ENCODE measurements at regions not wholly inside any gene's neighbourhood (a gene's known extent, or its start where the extent isn't known, plus 50 kb on each side); places are given as distances from the start of the nearest gene placed in this dataset.

DNA sequence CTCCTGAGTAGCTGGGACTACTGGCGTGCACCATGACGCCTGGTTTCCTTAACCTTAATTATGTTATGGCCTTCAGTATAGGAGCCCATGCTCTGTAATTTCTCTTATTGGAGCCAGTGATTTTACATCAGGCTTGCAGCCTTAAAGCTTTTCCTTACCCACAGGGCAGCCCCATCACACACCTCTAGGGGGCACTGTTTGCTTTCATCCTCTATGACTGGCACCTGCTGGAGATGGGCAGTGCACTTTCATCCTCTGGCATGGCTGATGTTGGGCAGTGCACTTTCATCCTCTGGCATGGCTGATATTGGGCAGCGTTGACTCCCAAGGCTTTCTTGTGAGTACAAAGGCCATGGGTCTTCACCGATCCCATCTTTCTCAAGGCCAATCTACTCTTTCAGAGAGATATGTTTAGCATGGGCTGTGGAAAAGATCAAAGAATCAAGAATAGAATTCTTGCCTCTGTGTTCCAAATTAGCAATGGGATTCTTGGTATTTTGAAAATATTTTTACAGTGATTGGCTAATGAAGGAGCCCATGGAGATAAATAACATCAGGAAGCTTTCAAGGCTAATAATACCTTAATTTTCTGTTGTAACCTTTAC, 80.7 kb upstream of the MEX3C start:
- no peak overlapping the region for H3K4me3 Mint-ChIP-seq
- TF ChIP-seq, protein P1, sequence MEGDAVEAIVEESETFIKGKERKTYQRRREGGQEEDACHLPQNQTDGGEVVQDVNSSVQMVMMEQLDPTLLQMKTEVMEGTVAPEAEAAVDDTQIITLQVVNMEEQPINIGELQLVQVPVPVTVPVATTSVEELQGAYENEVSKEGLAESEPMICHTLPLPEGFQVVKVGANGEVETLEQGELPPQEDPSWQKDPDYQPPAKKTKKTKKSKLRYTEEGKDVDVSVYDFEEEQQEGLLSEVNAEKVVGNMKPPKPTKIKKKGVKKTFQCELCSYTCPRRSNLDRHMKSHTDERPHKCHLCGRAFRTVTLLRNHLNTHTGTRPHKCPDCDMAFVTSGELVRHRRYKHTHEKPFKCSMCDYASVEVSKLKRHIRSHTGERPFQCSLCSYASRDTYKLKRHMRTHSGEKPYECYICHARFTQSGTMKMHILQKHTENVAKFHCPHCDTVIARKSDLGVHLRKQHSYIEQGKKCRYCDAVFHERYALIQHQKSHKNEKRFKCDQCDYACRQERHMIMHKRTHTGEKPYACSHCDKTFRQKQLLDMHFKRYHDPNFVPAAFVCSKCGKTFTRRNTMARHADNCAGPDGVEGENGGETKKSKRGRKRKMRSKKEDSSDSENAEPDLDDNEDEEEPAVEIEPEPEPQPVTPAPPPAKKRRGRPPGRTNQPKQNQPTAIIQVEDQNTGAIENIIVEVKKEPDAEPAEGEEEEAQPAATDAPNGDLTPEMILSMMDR (IDR thresholded peaks at IDR 0.05), result peak; percentile 51
- peaks cover 16% of the 10 kb centered on the region; the same call in 1 of the 2 replicates for H3K9me3 Mint-ChIP-seq
- no peaks in the 10 kb centered on the region for H3K27me3 Mint-ChIP-seq (ENCODE audit: insufficient read depth)
- no peaks in the 10 kb centered on the region for H3K4me1 Mint-ChIP-seq (ENCODE audit: low read depth)
- no peaks in the 10 kb centered on the region for H3K36me3 Mint-ChIP-seq (ENCODE audit: low read depth)
- no peak overlapping the region for H3K27ac Mint-ChIP-seq
- DNase-seq, result no peak

DNA sequence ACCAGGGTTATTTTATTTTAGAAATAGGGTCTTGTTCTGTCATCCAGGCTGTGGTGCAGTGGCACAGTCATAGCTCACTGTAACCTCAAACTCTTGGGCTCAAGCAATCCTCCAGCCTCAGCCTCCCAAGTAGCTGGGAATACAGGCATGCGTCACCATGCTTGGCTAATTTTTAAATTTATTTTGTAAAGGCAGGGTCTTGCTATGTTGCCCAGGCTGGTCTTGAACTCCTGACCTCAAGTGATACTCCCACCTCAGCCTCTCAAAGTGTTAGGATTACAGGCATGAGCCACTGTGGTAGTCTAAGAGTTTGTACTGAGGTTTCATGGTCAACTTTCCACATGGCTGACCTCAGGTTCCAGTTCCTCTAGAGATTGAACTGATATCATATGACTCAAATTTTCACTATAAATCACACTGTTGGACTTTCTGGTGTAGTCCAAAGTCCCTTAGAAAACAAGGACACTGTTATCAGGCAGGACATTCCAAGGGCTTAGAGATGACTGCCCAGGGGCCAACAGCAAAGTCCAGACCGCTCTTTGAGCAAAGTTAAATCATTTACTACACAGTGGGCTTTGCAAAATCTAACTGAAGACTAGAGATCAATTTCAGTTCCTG, 82.0 kb upstream of the MEX3C start:
- TF ChIP-seq, protein P1 (IDR thresholded peaks at IDR 0.05), result no peak
- Mint-ChIP-seq H3K4me1 (ENCODE audit: low read depth) (no peaks in the 10 kb centered on the region), H3K9me3 (peaks cover 12% of the 10 kb centered on the region; the same call in 1 of the 2 replicates), H3K36me3 (ENCODE audit: low read depth) (no peaks in the 10 kb centered on the region), H3K4me3 (no peak overlapping the region), H3K27ac (no peak overlapping the region), H3K27me3 (ENCODE audit: insufficient read depth) (no peaks in the 10 kb centered on the region)
- DNase-seq, result no peak

DNA sequence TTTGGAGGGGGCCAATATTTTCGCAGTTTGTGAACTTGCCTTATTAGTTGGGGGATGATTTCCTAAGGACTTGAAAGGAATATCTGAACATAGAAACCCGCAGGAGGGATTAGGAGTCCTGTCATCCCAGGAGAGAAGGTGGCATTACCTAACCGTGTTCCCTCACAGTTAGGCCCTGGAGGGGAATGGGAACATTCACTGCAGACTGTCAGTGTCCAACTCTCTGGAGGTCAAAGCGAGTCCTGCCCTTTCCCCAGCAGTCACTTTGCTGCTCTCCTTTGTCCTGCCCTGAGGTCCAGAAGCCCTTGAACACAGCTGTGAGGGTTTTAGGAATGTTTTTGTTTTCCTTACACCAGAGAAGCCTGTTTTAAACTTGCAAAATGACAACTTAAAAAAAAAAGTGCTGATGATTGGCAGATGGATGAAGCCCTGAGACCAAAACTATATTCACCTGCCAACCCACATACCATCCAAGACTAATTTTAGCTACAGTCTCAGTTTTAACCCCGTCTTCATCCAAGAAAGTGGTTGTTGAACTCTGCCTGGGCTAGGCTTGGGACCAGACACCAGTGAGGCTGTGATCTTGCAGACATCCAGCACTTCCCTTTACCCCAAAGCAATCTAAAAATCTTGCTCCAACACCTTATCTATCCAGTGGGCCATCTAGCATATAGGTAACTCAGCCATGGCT, 90.5 kb upstream of the MEX3C start:
- Mint-ChIP-seq H3K27ac (no peak overlapping the region), H3K9me3 (peaks cover 22% of the 10 kb centered on the region; the same call in 1 of the 2 replicates), H3K27me3 (ENCODE audit: insufficient read depth) (no peaks in the 10 kb centered on the region), H3K36me3 (ENCODE audit: low read depth) (no peaks in the 10 kb centered on the region), H3K4me1 (ENCODE audit: low read depth) (no peaks in the 10 kb centered on the region), H3K4me3 (no peak overlapping the region)
- TF ChIP-seq, protein P1 (IDR thresholded peaks at IDR 0.05), result no peak
- DNase-seq, result no peak

DNA sequence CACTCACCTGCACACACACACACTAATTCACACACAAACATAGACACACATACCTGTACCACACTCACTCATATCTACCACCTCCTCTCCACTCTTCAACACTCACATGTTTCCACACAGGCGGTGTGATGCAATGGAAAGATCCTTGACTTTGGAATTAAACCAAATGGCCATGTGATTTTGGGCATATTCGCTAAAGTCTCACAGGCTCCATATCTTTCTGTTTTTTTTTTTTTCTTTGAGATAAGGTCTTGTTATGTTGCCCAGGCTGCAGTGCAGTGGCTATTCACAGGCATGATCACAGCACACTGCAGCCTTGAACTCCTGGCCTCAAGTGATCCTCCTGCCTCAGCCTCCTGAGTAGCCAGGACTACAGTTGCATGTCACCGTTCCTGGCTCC, 91.1 kb upstream of the MEX3C start:
- no peak overlapping the region for H3K4me3 Mint-ChIP-seq
- no peaks in the 10 kb centered on the region for H3K36me3 Mint-ChIP-seq (ENCODE audit: low read depth)
- no peaks in the 10 kb centered on the region for H3K4me1 Mint-ChIP-seq (ENCODE audit: low read depth)
- no peaks in the 10 kb centered on the region for H3K27me3 Mint-ChIP-seq (ENCODE audit: insufficient read depth)
- H3K9me3 Mint-ChIP-seq, result peaks cover 25% of the 10 kb centered on the region; the same call in 1 of the 2 replicates
- H3K27ac Mint-ChIP-seq, result no peak overlapping the region
- no peak for DNase-seq
- TF ChIP-seq, protein P1 (IDR thresholded peaks at IDR 0.05), result no peak

DNA sequence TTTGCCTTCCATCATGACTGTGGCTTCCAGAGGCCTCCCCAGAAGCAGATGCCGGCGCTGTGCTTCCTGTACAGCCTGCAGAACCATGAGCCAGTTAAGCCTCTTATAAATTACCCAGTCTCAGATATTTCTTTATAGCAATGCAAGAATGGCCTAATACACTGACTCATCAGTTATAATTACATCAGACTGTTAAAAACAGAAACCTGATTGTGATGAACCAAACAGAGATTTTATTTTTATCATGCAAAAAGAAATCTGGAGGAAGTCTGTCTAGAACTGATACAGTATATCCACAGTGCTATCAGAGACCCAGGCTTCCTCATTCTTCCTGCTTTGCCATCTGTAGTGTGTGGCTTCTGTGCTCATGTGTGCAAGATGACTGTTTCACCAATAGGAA, 93.4 kb upstream of the MEX3C start:
- Mint-ChIP-seq H3K4me3 (no peak overlapping the region), H3K27ac (no peak overlapping the region), H3K4me1 (ENCODE audit: low read depth) (no peaks in the 10 kb centered on the region), H3K27me3 (ENCODE audit: insufficient read depth) (no peaks in the 10 kb centered on the region), H3K36me3 (ENCODE audit: low read depth) (no peaks in the 10 kb centered on the region), H3K9me3 (peaks cover 32% of the 10 kb centered on the region; the same call in 1 of the 2 replicates)
- no peak for DNase-seq
- TF ChIP-seq, protein P1 (IDR thresholded peaks at IDR 0.05), result no peak

Measured in HFFc6 (cell line).